HCT116 (cell line): ENCODE measurements at regions not wholly inside any gene's neighbourhood (a gene's known extent, or its start where the extent isn't known, plus 50 kb on each side); places are given as distances from the start of the nearest gene placed in this dataset.

ENCODE experiments used
- ATAC-seq: fragments of 200-7000 bp; cut with Tn5 transposase; 2 replicates; pipeline ENCODE4 v1.9.1; 2020; ENCODE audit warnings: mild to moderate bottlenecking, moderate library complexity
- BruUV-seq: library from RNA; stranded (reverse); fragments of 400-500 nt; replicated peaks from 2 replicates; lab custom pipeline; 2021; lab: Mats Ljungman, UMichigan
- CTCF ChIA-PET: fragments of 300-600 bp; sonication (Branson Sonifier 250); formaldehyde crosslinking; loops from one replicate; lab custom pipeline; 2021; ENCODE audit warnings: antibody characterized with exemption; lab: Charles Lee
- POLR2A ChIA-PET: fragments of 300-600, 350-600 bp; sonication (Branson Sonifier 250); formaldehyde crosslinking; loops from one replicate; lab custom pipeline; 2021; ENCODE audit warnings: antibody characterized with exemption; lab: Charles Lee
- RAD21 ChIA-PET, 2 experiments: fragments of 300-600 bp; sonication (Branson Sonifier 250); formaldehyde crosslinking; loops; one replicate each; lab custom pipeline; 2023; ENCODE audit warnings: low total read pairs in 2 of 2; ENCODE audit not compliant: uncharacterized antibody in 2 of 2, unreplicated experiment in 2 of 2, low non-redundant PET in 1 of 2; lab: Charles Lee
- DNase-seq: peaks from one replicate; pipeline ENCODE4 v3.0.0-alpha.2; 2010; ENCODE audit warnings: low read depth, low spot score
- H2AFZ ChIP-seq: fragments of 200-600 bp; shearing (Covaris generic), sonication (generic); 2 replicates; pipeline ENCODE4 v1.6.1; 2017; ENCODE audit warnings: low read depth, mixed run types, mixed read lengths, antibody characterized with exemption, low read length; ENCODE audit not compliant: poor library complexity, severe bottlenecking
- H3K27ac ChIP-seq: 2 replicates; pipeline ENCODE4 v1.5.1; 2012; ENCODE audit warnings: low read depth, low read length
- H3K27me3 ChIP-seq: fragments of 200-600 bp; sonication (generic); 2 replicates; pipeline ENCODE4 v1.6.1; 2016; ENCODE audit warnings: mixed run types, low read length, mixed read lengths; ENCODE audit not compliant: insufficient read depth
- H3K36me3 ChIP-seq, 2 experiments: fragments of 200-500 bp in 1 of 2; fragments of 200-600 bp in 1 of 2; sonication (Bioruptor generic) in 1 of 2; sonication (generic) in 1 of 2; 2 replicates each; pipeline versions ENCODE4 v1.5.1 to v1.6.1; 2014 to 2016; ENCODE audit warnings: low read length in 2 of 2, inconsistent platforms in 1 of 2, mixed read lengths in 1 of 2, mixed run types in 1 of 2; ENCODE audit not compliant: insufficient read depth in 2 of 2, control insufficient read depth in 1 of 2
- H3K4me1 ChIP-seq, 2 experiments: fragments of 200-600 bp in 1 of 2; sonication (generic) in 1 of 2; 2 replicates each; pipeline versions ENCODE4 v1.5.1 to v1.6.1; 2012 to 2017; ENCODE audit warnings: low read length in 2 of 2, inconsistent platforms in 1 of 2, mild to moderate bottlenecking in 1 of 2, mixed read lengths in 1 of 2, mixed run types in 1 of 2, moderate library complexity in 1 of 2; ENCODE audit not compliant: insufficient read depth in 2 of 2, control insufficient read depth in 1 of 2
- H3K4me2 ChIP-seq: fragments of 200-600 bp; sonication (generic); 2 replicates; pipeline ENCODE4 v1.6.1; 2017; ENCODE audit warnings: mixed run types, low read length, mixed read lengths
- H3K4me3 ChIP-seq, 2 experiments: fragments of 200-600 bp in 1 of 2; sonication (generic) in 1 of 2; replicated peaks in 1 of 2; 2 replicates each; pipeline ENCODE4 v1.5.1; 2011 to 2016; ENCODE audit warnings: low read length in 2 of 2, control low read depth in 1 of 2, low read depth in 1 of 2, mild to moderate bottlenecking in 1 of 2, mixed read lengths in 1 of 2, mixed run types in 1 of 2
- H3K79me2 ChIP-seq: fragments of 200-600 bp; sonication (generic); 2 replicates; pipeline ENCODE4 v1.6.1; 2017; ENCODE audit warnings: mild to moderate bottlenecking, mixed run types, low read length, moderate library complexity, mixed read lengths; ENCODE audit not compliant: insufficient read depth
- H3K9ac ChIP-seq: fragments of 200-600 bp; sonication (generic); 2 replicates; pipeline ENCODE4 v1.6.1; 2016; ENCODE audit warnings: low read length, mixed read lengths
- H3K9me2 ChIP-seq: fragments of 200-600 bp; sonication (generic), shearing (Covaris generic); 2 replicates; pipeline ENCODE4 v1.6.1; 2017; ENCODE audit warnings: mixed run types, mild to moderate bottlenecking, moderate library complexity; ENCODE audit not compliant: insufficient read depth
- H3K9me3 ChIP-seq, 2 experiments: fragments of 200-500 bp in 1 of 2; fragments of 200-600 bp in 1 of 2; sonication (Bioruptor generic) in 1 of 2; sonication (generic) in 1 of 2; 2 replicates each; pipeline ENCODE4 v1.6.1; 2014 to 2017; ENCODE audit warnings: low read length in 2 of 2, mixed read lengths in 2 of 2, inconsistent platforms in 1 of 2, low read depth in 1 of 2, mild to moderate bottlenecking in 1 of 2, mixed run types in 1 of 2, moderate library complexity in 1 of 2; ENCODE audit not compliant: control insufficient read depth in 1 of 2, insufficient read depth in 1 of 2
- H4K20me1 ChIP-seq: fragments of 200-600 bp; sonication (generic), shearing (Covaris generic); 2 replicates; pipeline ENCODE4 v1.6.1; 2017; ENCODE audit warnings: mixed run types, mild to moderate bottlenecking, moderate library complexity; ENCODE audit not compliant: insufficient read depth
- CBX3 ChIP-seq: IDR thresholded peaks from 2 replicates; pipeline ENCODE4 v1.6.1; 2012; ENCODE audit warnings: low read depth
- EGR1 ChIP-seq: IDR thresholded peaks from 2 replicates; pipeline ENCODE4 v1.6.1; 2012; ENCODE audit warnings: low read depth
- FOSL1 ChIP-seq: IDR thresholded peaks from 2 replicates; pipeline ENCODE4 v1.6.1; 2012; ENCODE audit warnings: low read depth
- POLR2AphosphoS5 ChIP-seq: IDR thresholded peaks from 2 replicates; pipeline ENCODE4 v1.6.1; 2011; ENCODE audit warnings: mild to moderate bottlenecking, low read depth, low read length, moderate library complexity
- RAD21 ChIP-seq: IDR thresholded peaks from 2 replicates; pipeline ENCODE4 v1.6.1; 2012; ENCODE audit warnings: low read depth, mild to moderate bottlenecking
- SIN3A ChIP-seq: IDR thresholded peaks from 2 replicates; pipeline ENCODE4 v1.6.1; 2012; ENCODE audit warnings: low read depth
- intact Hi-C: fragments of 100-400 bp; cut with micrococcal nuclease; formaldehyde crosslinking; loops from 2 replicates; pipeline ENCODE4 v1.10.0; 2022
- TF ChIP-seq, protein P1 (sequence below), 3 experiments: fragments of 200-600 bp in 1 of 3; sonication (generic) in 1 of 3; IDR thresholded peaks in 2 of 3; conservative IDR thresholded peaks in 1 of 3; 2 replicates each; pipeline ENCODE4 v1.5.1; 2012 to 2017; ENCODE audit warnings: low read depth in 2 of 3, low read length in 2 of 3, antibody characterized with exemption in 1 of 3, borderline replicate concordance in 1 of 3, control low read depth in 1 of 3, mild to moderate bottlenecking in 1 of 3, mixed read lengths in 1 of 3, mixed run types in 1 of 3, moderate library complexity in 1 of 3; ENCODE audit not compliant: insufficient read depth in 1 of 3
- TF ChIP-seq, protein P2 (sequence below): IDR thresholded peaks from 2 replicates; pipeline ENCODE4 v1.6.1; 2011; ENCODE audit warnings: mild to moderate bottlenecking, low read length, moderate library complexity; ENCODE audit not compliant: insufficient replicate concordance; ENCODE audit errors: extremely low read depth

- no peak overlapping the region for H3K4me2 ChIP-seq
- no peaks in the 10 kb centered on the region for H3K4me1 ChIP-seq
- RAD21 ChIA-PET = no interaction called here
- H3K27me3 ChIP-seq = peaks cover 6% of the 10 kb centered on the region; the same call in 1 of the 2 replicates
- H3K4me3 ChIP-seq = no peak overlapping the region
- DNase-seq = no peak
- H3K9me2 ChIP-seq = no peaks in the 10 kb centered on the region
- intact Hi-C loops = no loop called here
- POLR2A ChIA-PET = no interaction called here
- CTCF ChIA-PET = no interaction called here
- no peaks in the 10 kb centered on the region for H3K79me2 ChIP-seq
- no TSS peak for BruUV-seq
- no peaks in the 10 kb centered on the region for H4K20me1 ChIP-seq
- no peak for ATAC-seq
- H3K36me3 ChIP-seq = no peaks in the 10 kb centered on the region
- no peak overlapping the region for H3K9ac ChIP-seq
- TF ChIP-seq POLR2AphosphoS5 = no peak
- TF ChIP-seq CBX3 = no peak
- no peak for TF ChIP-seq SIN3A
- TF ChIP-seq EGR1 = no peak
- TF ChIP-seq, protein P1, sequence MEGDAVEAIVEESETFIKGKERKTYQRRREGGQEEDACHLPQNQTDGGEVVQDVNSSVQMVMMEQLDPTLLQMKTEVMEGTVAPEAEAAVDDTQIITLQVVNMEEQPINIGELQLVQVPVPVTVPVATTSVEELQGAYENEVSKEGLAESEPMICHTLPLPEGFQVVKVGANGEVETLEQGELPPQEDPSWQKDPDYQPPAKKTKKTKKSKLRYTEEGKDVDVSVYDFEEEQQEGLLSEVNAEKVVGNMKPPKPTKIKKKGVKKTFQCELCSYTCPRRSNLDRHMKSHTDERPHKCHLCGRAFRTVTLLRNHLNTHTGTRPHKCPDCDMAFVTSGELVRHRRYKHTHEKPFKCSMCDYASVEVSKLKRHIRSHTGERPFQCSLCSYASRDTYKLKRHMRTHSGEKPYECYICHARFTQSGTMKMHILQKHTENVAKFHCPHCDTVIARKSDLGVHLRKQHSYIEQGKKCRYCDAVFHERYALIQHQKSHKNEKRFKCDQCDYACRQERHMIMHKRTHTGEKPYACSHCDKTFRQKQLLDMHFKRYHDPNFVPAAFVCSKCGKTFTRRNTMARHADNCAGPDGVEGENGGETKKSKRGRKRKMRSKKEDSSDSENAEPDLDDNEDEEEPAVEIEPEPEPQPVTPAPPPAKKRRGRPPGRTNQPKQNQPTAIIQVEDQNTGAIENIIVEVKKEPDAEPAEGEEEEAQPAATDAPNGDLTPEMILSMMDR (IDR thresholded peaks at IDR 0.05 in 2 of 3, conservative IDR thresholded peaks at IDR 0.05 in 1 of 3; ENCODE audit: borderline replicate concordance in 1 of 3, insufficient read depth in 1 of 3, low read depth in 2 of 3, low read length in 2 of 3) = no peak
- TF ChIP-seq FOSL1 = no peak
- no peak for TF ChIP-seq RAD21
- TF ChIP-seq, protein P2, sequence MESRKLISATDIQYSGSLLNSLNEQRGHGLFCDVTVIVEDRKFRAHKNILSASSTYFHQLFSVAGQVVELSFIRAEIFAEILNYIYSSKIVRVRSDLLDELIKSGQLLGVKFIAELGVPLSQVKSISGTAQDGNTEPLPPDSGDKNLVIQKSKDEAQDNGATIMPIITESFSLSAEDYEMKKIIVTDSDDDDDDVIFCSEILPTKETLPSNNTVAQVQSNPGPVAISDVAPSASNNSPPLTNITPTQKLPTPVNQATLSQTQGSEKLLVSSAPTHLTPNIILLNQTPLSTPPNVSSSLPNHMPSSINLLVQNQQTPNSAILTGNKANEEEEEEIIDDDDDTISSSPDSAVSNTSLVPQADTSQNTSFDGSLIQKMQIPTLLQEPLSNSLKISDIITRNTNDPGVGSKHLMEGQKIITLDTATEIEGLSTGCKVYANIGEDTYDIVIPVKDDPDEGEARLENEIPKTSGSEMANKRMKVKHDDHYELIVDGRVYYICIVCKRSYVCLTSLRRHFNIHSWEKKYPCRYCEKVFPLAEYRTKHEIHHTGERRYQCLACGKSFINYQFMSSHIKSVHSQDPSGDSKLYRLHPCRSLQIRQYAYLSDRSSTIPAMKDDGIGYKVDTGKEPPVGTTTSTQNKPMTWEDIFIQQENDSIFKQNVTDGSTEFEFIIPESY = no peak
- no peak overlapping the region for H2AFZ ChIP-seq
- no peaks in the 10 kb centered on the region for H3K9me3 ChIP-seq
- H3K27ac ChIP-seq = no peak overlapping the region
Measured at GRCh38 chr12:11596141-11596540, 53.3 kb upstream of the ETV6 start.
